ENCODE measurements at regions not wholly inside any gene's neighbourhood (a gene's known extent, or its start where the extent isn't known, plus 50 kb on each side); places are given as distances from the start of the nearest gene placed in this dataset.

GRCh38 chr16:86357950-86358349 lies 152.4 kb upstream of the FOXF1 start:
- TF ChIP-seq, protein P1, sequence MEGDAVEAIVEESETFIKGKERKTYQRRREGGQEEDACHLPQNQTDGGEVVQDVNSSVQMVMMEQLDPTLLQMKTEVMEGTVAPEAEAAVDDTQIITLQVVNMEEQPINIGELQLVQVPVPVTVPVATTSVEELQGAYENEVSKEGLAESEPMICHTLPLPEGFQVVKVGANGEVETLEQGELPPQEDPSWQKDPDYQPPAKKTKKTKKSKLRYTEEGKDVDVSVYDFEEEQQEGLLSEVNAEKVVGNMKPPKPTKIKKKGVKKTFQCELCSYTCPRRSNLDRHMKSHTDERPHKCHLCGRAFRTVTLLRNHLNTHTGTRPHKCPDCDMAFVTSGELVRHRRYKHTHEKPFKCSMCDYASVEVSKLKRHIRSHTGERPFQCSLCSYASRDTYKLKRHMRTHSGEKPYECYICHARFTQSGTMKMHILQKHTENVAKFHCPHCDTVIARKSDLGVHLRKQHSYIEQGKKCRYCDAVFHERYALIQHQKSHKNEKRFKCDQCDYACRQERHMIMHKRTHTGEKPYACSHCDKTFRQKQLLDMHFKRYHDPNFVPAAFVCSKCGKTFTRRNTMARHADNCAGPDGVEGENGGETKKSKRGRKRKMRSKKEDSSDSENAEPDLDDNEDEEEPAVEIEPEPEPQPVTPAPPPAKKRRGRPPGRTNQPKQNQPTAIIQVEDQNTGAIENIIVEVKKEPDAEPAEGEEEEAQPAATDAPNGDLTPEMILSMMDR (conservative IDR thresholded peaks at IDR 0.05; ENCODE audit: low read length): no peak
- no peak overlapping the region for H3K4me3 ChIP-seq (ENCODE audit: low read length)
- no peak for DNase-seq (ENCODE audit: low read depth)

- no peak overlapping the region for H3K4me3 ChIP-seq (ENCODE audit: low read length)
- TF ChIP-seq, protein P1 (conservative IDR thresholded peaks at IDR 0.05; ENCODE audit: low read length): no peak
- no peak for DNase-seq (ENCODE audit: low read depth)
These were observed 150.8 kb upstream of the FOXF1 start for GRCh38 chr16:86359571-86359970.

GRCh38 chr16:86362155-86362849 lies 148.0 kb upstream of the FOXF1 start:
- TF ChIP-seq, protein P1 (conservative IDR thresholded peaks at IDR 0.05; ENCODE audit: low read length): no peak
- peak; percentile 32 for DNase-seq (ENCODE audit: low read depth)
- H3K4me3 ChIP-seq (ENCODE audit: low read length): no peak overlapping the region

- TF ChIP-seq, protein P1 (conservative IDR thresholded peaks at IDR 0.05; ENCODE audit: low read length): no peak; the same call in 1 of the 2 replicates
- H3K4me3 ChIP-seq (ENCODE audit: low read length): no peak overlapping the region
- DNase-seq (ENCODE audit: low read depth): peak; percentile 97
These were observed 147.3 kb upstream of the FOXF1 start for GRCh38 chr16:86363057-86363490.

DNA sequence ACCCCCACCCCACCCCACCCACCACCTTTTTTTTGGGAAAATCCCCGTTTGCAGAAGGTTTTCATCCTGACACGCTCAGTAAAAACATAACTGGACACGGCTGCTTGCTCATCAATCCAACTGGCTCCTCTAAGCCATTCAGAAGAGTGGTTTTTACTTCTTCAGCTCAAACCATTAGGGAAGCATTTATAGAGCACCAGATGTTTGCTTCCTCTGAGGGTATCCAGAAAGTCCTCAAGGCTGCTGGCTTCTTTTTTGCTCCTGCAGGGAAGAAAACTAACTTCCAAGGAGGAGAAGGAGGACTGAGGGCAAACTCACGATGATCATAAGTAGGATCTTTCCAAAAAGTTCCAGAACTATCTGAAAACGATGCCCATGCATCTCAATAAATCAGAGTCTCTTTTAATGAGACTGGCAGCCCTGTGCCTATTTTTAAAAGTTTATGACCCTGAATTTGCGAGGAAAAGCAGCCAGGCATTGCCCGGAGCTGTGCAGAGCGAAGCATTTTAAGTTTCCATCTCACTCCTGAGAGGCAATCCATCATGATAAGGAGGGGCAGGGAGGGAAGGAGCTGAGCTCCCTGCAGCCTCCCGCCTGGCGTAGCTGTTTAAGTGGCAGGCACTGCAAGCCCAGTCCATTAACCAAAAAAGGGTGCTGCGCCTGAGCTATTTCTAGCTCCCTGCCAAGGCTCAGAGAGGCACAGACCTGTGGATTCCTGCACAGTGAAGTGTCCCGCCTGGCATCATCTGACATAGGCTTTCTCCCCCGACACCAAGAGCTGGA lies 146.3 kb upstream of the FOXF1 start:
- DNase-seq (ENCODE audit: low read depth): no peak
- no peak overlapping the region for H3K4me3 ChIP-seq (ENCODE audit: low read length)
- TF ChIP-seq, protein P1 (conservative IDR thresholded peaks at IDR 0.05; ENCODE audit: low read length): no peak

- TF ChIP-seq, protein P1 (conservative IDR thresholded peaks at IDR 0.05; ENCODE audit: low read length): no peak
- H3K4me3 ChIP-seq (ENCODE audit: low read length): no peak overlapping the region
- DNase-seq (ENCODE audit: low read depth): no peak
These were observed 145.5 kb upstream of the FOXF1 start for GRCh38 chr16:86364653-86365380.
